ENCODE measurements at regions not wholly inside any gene's neighbourhood (a gene's known extent, or its start where the extent isn't known, plus 50 kb on each side); places are given as distances from the start of the nearest gene placed in this dataset.
A peak's percentile ranks its signal among the peaks of the same experiment; 100 is the strongest.
"Not testable (repeated sequence)": the region's sequence is repeated elsewhere in the genome, so short reads cannot be mapped to it uniquely, and the experiment has no call there.

- Histone ChIP-seq H3K9me3 (no peaks in the 10 kb centered on the region), H3K4me1 (no peaks in the 10 kb centered on the region), H3K4me3 (no peak overlapping the region), H3K27me3 (no peaks in the 10 kb centered on the region), H3K36me3 (no peaks in the 10 kb centered on the region), H3K27ac (no peak overlapping the region)
- DNase-seq (ENCODE audit: low spot score in 2 of 2): no peak
- intact Hi-C loops (cut with DNase I): no loop called here
- TF ChIP-seq, protein P1, sequence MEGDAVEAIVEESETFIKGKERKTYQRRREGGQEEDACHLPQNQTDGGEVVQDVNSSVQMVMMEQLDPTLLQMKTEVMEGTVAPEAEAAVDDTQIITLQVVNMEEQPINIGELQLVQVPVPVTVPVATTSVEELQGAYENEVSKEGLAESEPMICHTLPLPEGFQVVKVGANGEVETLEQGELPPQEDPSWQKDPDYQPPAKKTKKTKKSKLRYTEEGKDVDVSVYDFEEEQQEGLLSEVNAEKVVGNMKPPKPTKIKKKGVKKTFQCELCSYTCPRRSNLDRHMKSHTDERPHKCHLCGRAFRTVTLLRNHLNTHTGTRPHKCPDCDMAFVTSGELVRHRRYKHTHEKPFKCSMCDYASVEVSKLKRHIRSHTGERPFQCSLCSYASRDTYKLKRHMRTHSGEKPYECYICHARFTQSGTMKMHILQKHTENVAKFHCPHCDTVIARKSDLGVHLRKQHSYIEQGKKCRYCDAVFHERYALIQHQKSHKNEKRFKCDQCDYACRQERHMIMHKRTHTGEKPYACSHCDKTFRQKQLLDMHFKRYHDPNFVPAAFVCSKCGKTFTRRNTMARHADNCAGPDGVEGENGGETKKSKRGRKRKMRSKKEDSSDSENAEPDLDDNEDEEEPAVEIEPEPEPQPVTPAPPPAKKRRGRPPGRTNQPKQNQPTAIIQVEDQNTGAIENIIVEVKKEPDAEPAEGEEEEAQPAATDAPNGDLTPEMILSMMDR (IDR thresholded peaks at IDR 0.05): no peak
These were observed 285.5 kb upstream of the SFSWAP start for GRCh38 chr12:131425112-131426075.

DNA sequence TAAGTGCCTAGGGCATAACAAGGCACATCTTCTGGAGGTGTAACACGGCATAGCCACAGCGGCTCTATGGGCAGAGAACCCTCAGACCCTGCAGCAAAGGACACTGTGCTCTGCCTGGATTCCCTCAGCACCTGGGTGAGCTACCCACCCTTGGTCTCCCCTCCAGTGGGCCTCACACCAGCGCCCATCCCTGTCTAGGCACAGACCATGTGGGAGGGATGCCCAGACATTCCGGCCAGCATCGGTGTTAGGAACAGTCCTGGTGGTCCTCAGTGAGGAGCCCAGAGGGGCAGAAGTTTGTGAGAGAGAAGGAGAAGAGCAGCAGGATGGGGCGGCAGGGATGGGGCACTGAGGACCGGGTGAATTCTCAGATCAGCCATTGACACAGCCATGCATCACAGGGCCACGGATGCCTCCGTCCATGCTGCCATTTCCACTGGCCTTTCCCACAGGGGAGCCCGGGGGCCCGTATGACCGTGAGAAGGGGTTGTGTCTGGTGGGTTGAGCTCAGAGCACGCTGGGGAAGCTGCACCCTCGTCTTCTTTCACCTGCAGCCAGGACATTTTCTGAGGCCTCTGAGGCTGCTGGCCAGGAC is 282.7 kb upstream of the SFSWAP start:
- Histone ChIP-seq H3K4me1 (no peaks in the 10 kb centered on the region), H3K4me3 (no peak overlapping the region), H3K9me3 (no peaks in the 10 kb centered on the region), H3K27ac (no peak overlapping the region), H3K27me3 (no peaks in the 10 kb centered on the region), H3K36me3 (no peaks in the 10 kb centered on the region)
- intact Hi-C loops (cut with DNase I): no loop called here
- DNase-seq (ENCODE audit: low spot score in 2 of 2): peak in 1 of 2 donors; percentile 50
- TF ChIP-seq, protein P1 (IDR thresholded peaks at IDR 0.05): no peak

DNA sequence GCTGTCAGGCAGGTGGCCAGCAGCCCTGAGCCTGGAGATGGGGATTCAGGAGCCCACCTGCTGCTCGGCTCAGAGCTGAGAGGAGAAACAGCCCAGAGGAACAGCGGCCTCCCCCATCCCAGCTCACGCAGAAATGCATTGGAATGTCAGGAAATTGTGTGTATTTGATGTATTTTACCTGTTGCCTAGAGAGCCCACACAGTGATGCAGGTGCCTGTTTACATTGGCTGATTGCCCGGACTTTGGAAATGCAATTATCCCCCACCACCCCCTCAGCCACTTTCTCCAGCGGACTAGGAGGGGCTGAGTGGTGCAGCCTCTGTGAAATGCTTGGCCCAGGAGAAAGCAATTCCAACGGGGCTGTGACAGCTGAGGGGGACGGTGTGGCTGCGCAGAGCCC is 281.7 kb upstream of the SFSWAP start:
- DNase-seq (ENCODE audit: low spot score in 2 of 2): peak in 1 of 2 donors; percentile 24
- H3K4me1 ChIP-seq; intact Hi-C loops (cut with DNase I); H3K36me3 ChIP-seq; H3K9me3 ChIP-seq; H3K27ac ChIP-seq; H3K27me3 ChIP-seq; H3K4me3 ChIP-seq: not testable (repeated sequence)

GRCh38 chr12:131429697-131430096 is 281.2 kb upstream of the SFSWAP start:
- H3K4me1 ChIP-seq; H3K9me3 ChIP-seq; H3K4me3 ChIP-seq; H3K27me3 ChIP-seq; H3K36me3 ChIP-seq; H3K27ac ChIP-seq; intact Hi-C loops (cut with DNase I): not testable (repeated sequence)
- peak in 1 of 2 donors; percentile 16 for DNase-seq (ENCODE audit: low spot score in 2 of 2)

DNA sequence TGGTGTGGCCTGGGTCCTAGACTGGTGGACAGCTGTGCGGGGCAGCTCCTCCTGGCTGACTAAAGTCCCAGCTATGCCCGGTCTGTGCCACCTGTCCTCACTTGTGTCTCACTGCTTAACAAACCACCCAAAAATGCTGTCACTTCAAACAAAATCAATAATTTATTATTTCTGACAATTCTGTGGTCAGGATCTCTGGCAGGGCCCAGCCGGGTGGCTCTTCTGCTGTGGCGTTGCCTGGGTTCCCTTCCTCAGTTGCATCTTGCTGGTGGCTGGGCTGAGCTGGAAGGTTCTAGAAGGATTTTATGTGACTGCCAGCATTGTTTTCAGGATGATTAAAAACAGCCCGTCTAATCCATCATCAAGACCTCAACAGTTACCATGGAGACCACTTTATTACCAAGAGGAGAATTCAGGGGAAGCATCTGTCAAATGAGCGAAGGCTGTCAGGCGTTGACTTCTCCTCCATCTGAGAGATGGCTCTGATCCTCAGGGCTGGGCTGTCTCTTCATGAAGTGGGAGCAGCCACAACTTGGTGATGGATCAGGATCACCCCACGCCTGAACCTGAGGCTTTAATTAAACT is 280.6 kb upstream of the SFSWAP start:
- no peaks in the 10 kb centered on the region for H3K4me1 ChIP-seq
- H3K27ac ChIP-seq: no peak overlapping the region
- no peaks in the 10 kb centered on the region for H3K36me3 ChIP-seq
- intact Hi-C loops (cut with DNase I): no loop called here
- H3K4me3 ChIP-seq: no peak overlapping the region
- DNase-seq (ENCODE audit: low spot score in 2 of 2): peak in 1 of 2 donors; percentile 24
- H3K9me3 ChIP-seq: no peaks in the 10 kb centered on the region
- H3K27me3 ChIP-seq: no peaks in the 10 kb centered on the region
- TF ChIP-seq, protein P1 (IDR thresholded peaks at IDR 0.05): no peak

- DNase-seq (ENCODE audit: low spot score in 2 of 2): peak in 1 of 2 donors; percentile 22
- H3K27me3 ChIP-seq; intact Hi-C loops (cut with DNase I); H3K4me1 ChIP-seq; H3K9me3 ChIP-seq; H3K36me3 ChIP-seq; H3K27ac ChIP-seq; H3K4me3 ChIP-seq: not testable (repeated sequence)
These were observed 279.7 kb upstream of the SFSWAP start for GRCh38 chr12:131431126-131431655.

Measured in ascending aorta (tissue), 2 donors.